CD14-positive monocyte (primary cell): ENCODE measurements at regions not wholly inside any gene's neighbourhood (a gene's known extent, or its start where the extent isn't known, plus 50 kb on each side); places are given as distances from the start of the nearest gene placed in this dataset.
A peak's percentile ranks its signal among the peaks of the same experiment; 100 is the strongest.

Experiments
- DNase-seq, 3 donors: peaks; one replicate each; pipeline ENCODE4 v3.0.0-alpha.2; 2011 to 2022
- H2AFZ ChIP-seq: 2 replicates; pipeline ENCODE4 v1.6.0; 2012; ENCODE audit warnings: mild to moderate bottlenecking, low read depth, low read length, inconsistent platforms; ENCODE audit not compliant: insufficient read depth, poor library complexity, severe bottlenecking
- H3K27ac ChIP-seq, 2 donors: 1 replicate in 1 of 2; 2 replicates in 1 of 2; pipeline ENCODE4 v1.5.1; 2012 to 2013; ENCODE audit warnings: low read length in 2 of 2, control low read depth in 1 of 2, inconsistent platforms in 1 of 2, low read depth in 1 of 2, mild to moderate bottlenecking in 1 of 2
- H3K27me3 ChIP-seq, 2 donors: one replicate each; pipeline versions ENCODE4 v1.6.0 to v1.6.1; 2011 to 2013; ENCODE audit warnings: low read length in 2 of 2; ENCODE audit not compliant: control insufficient read depth in 2 of 2, insufficient read depth in 2 of 2
- H3K36me3 ChIP-seq, 2 donors: replicated peaks in 1 of 2; 1 replicate in 1 of 2; 2 replicates in 1 of 2; pipeline versions ENCODE4 v1.5.1 to v1.6.1; 2012 to 2013; ENCODE audit warnings: low read length in 2 of 2, control low read depth in 1 of 2, inconsistent platforms in 1 of 2, mild to moderate bottlenecking in 1 of 2; ENCODE audit not compliant: insufficient read depth in 2 of 2, control insufficient read depth in 1 of 2
- H3K4me1 ChIP-seq, 2 donors: 1 replicate in 1 of 2; 2 replicates in 1 of 2; pipeline versions ENCODE4 v1.5.1 to v1.6.1; 2012 to 2013; ENCODE audit warnings: low read length in 2 of 2, control low read depth in 1 of 2, inconsistent platforms in 1 of 2, mild to moderate bottlenecking in 1 of 2, moderate library complexity in 1 of 2; ENCODE audit not compliant: insufficient read depth in 2 of 2, control insufficient read depth in 1 of 2
- H3K4me2 ChIP-seq: replicated peaks from 2 replicates; pipeline ENCODE3; 2012; ENCODE audit warnings: low read length, moderate library complexity, mild to moderate bottlenecking; ENCODE audit not compliant: poor library complexity, severe bottlenecking; ENCODE audit errors: extremely low read depth
- H3K4me3 ChIP-seq, 3 experiments: fragments of 200-600 bp in 1 of 3; sonication (generic) in 1 of 3; replicated peaks in 1 of 3; 1 replicate in 2 of 3; 2 replicates in 1 of 3; pipeline ENCODE4 v1.5.1; 2011 to 2013; ENCODE audit warnings: low read length in 3 of 3, mild to moderate bottlenecking in 3 of 3, control low read depth in 2 of 3, low read depth in 2 of 3, inconsistent platforms in 1 of 3, moderate library complexity in 1 of 3
- H3K79me2 ChIP-seq: 2 replicates; pipeline ENCODE4 v1.6.0; 2012; ENCODE audit warnings: mild to moderate bottlenecking, control low read depth, inconsistent platforms, low read length, moderate library complexity; ENCODE audit not compliant: insufficient read depth
- H3K9ac ChIP-seq: 2 replicates; pipeline ENCODE4 v1.6.0; 2017; ENCODE audit warnings: low read length, mild to moderate bottlenecking; ENCODE audit not compliant: insufficient read depth, poor library complexity, severe bottlenecking
- H3K9me3 ChIP-seq, 2 donors: replicated peaks in 1 of 2; 1 replicate in 1 of 2; 2 replicates in 1 of 2; pipeline versions ENCODE4 v1.5.1 to v1.6.1; 2012 to 2013; ENCODE audit warnings: low read length in 2 of 2, control low read depth in 1 of 2; ENCODE audit not compliant: control insufficient read depth in 1 of 2, insufficient read depth in 1 of 2
- H4K20me1 ChIP-seq: 2 replicates; pipeline ENCODE4 v1.6.0; 2012; ENCODE audit warnings: mild to moderate bottlenecking, low read length, control low read depth, moderate library complexity; ENCODE audit not compliant: insufficient read depth
- H3K27ac Mint-ChIP-seq, 7 donors: one replicate each; pipeline ENCODE4 v1.8.0; 2020; ENCODE audit warnings: mild to moderate bottlenecking in 7 of 7, mixed read lengths in 7 of 7, moderate library complexity in 6 of 7, inconsistent platforms in 2 of 7
- H3K27me3 Mint-ChIP-seq, 3 donors: one replicate each; pipeline ENCODE4 v1.8.0; 2021 to 2022; ENCODE audit warnings: low read depth in 3 of 3, mild to moderate bottlenecking in 3 of 3, mixed read lengths in 3 of 3, moderate library complexity in 3 of 3, inconsistent platforms in 1 of 3
- H3K36me3 Mint-ChIP-seq, 2 donors: one replicate each; pipeline ENCODE4 v1.8.0; 2020; ENCODE audit warnings: mixed read lengths in 2 of 2, inconsistent platforms in 1 of 2, mild to moderate bottlenecking in 1 of 2
- H3K4me1 Mint-ChIP-seq: one replicate; pipeline ENCODE4 v1.8.0; 2020; ENCODE audit warnings: mild to moderate bottlenecking, mixed read lengths
- H3K4me3 Mint-ChIP-seq, 2 donors: one replicate each; pipeline ENCODE4 v1.8.0; 2020; ENCODE audit warnings: mild to moderate bottlenecking in 2 of 2, mixed read lengths in 2 of 2, moderate library complexity in 1 of 2
- H3K9me3 Mint-ChIP-seq, 7 donors: one replicate each; pipeline ENCODE4 v1.8.0; 2020 to 2022; ENCODE audit warnings: mixed read lengths in 7 of 7, mild to moderate bottlenecking in 6 of 7, moderate library complexity in 6 of 7, inconsistent platforms in 2 of 7
- WGBS: methylation state at CpG from one replicate; pipeline ENCODE4 v1.1.5; 2013; ENCODE audit warnings: missing lambda C conversion rate; ENCODE audit not compliant: insufficient coverage; 5-methylcytosine and 5-hydroxymethylcytosine counted together
- intact Hi-C, 2 donors: fragments of 100-400 bp; cut with micrococcal nuclease; formaldehyde crosslinking; loops; one replicate each; pipeline versions ENCODE4 v1.15.0 to v1.15.1; 2023
- TF ChIP-seq, protein P1 (sequence below): fragments of 200-600 bp; IDR thresholded peaks from one replicate; pipeline ENCODE4 v1.8.0; 2022; ENCODE audit warnings: antibody characterized with exemption, mild to moderate bottlenecking

DNA sequence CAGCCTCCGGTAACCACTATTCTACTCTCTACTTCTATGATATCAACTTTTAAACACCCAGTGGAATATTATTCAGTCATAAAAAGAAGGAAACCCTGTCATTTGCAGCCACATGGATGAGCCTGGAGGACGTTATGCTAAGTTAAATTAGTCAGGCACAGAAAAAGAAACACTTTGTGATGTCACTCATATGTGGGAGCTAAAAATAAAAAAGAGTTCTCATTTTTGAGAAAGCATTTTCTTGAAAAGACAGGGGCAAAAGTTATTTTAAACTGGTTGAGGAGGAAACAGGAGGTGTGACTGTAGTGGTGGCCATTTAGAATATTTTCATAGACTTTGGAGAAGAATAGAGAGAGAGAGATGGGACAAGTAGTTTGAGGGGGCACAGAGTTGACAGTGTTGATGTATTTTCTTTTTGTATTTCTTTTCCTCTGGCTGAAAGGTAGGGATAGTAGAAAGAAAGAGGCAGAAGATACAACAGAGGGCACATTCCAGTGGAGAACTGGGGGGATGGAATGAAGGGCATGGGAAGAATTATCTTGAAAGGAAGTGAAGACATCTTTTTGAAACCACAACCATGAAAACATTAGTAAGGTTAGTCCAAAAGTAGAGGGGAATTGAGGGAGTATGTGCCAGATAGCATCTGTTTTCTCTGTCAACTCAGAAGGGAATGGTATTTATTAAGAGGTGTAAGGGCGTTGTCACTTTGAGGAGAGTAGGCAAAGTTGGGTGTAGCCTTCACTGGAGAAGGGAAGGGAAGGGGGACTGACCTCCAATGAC is 181.3 kb upstream of the GMDS start:
- TF ChIP-seq, protein P1, sequence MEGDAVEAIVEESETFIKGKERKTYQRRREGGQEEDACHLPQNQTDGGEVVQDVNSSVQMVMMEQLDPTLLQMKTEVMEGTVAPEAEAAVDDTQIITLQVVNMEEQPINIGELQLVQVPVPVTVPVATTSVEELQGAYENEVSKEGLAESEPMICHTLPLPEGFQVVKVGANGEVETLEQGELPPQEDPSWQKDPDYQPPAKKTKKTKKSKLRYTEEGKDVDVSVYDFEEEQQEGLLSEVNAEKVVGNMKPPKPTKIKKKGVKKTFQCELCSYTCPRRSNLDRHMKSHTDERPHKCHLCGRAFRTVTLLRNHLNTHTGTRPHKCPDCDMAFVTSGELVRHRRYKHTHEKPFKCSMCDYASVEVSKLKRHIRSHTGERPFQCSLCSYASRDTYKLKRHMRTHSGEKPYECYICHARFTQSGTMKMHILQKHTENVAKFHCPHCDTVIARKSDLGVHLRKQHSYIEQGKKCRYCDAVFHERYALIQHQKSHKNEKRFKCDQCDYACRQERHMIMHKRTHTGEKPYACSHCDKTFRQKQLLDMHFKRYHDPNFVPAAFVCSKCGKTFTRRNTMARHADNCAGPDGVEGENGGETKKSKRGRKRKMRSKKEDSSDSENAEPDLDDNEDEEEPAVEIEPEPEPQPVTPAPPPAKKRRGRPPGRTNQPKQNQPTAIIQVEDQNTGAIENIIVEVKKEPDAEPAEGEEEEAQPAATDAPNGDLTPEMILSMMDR, result no peak

DNA sequence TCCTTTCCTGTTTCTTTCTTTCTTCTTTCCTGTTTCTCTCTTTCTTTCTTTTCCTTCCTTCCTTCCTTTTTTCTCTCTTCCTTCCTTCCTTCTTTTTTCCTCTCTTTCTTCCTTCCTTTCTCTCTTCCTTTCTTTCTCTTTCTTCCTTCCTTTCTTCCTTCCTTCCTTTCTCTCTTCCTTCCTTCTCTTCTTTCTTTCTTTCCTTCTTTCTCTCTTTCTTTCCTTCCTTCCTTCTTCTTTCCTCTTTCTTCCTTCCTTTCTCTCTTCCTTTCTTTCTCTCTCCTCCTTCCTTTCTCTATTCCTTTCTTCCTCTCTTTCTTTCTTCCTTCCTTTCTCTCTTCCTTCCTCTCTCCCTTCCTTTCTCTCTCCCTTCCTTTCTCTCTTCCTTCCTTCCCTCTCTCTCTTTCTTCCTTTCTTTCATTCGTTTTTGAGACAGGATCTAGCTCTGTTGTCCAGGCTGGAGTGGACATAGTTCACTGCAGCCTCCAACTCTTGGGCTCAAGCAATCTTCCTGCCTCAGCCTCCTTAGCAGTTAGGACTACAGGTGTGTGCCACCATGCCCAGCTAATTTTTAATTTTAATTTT is 170.8 kb upstream of the GMDS start:
- H3K4me2 ChIP-seq, result no peak overlapping the region
- intact Hi-C loops, result no loop called here
- 43% methylated on average over 1 of the region's 1 CpG for WGBS

More for the DNA sequence above, 181.3 kb upstream of the GMDS start:
- no peak overlapping the region for H2AFZ ChIP-seq
- H3K27ac ChIP-seq, result no peak overlapping the region
- no peak overlapping the region for H3K27ac Mint-ChIP-seq
- no peaks in the 10 kb centered on the region for H3K27me3 ChIP-seq
- H3K9ac ChIP-seq, result no peak overlapping the region
- H3K36me3 Mint-ChIP-seq, result peaks cover 0 to 5% of the 10 kb centered on the region in 2 donors
- no peaks in the 10 kb centered on the region for H3K79me2 ChIP-seq
- WGBS, result 93% methylated on average over 2 of the region's 3 CpGs
- H3K9me3 Mint-ChIP-seq, result peaks cover 0 to 5% (median 2%) of the 10 kb centered on the region in 7 donors
- H3K4me3 Mint-ChIP-seq, result no peak overlapping the region
- no peaks in the 10 kb centered on the region for H3K9me3 ChIP-seq
- H3K4me1 Mint-ChIP-seq, result peaks cover 2% of the 10 kb centered on the region
- intact Hi-C loops, result no loop called here
- no peak for DNase-seq
- H3K4me3 ChIP-seq, result no peak overlapping the region
- no peaks in the 10 kb centered on the region for H3K27me3 Mint-ChIP-seq
- no peaks in the 10 kb centered on the region for H3K4me1 ChIP-seq
- no peaks in the 10 kb centered on the region for H3K36me3 ChIP-seq
- H4K20me1 ChIP-seq, result no peaks in the 10 kb centered on the region
- no peak overlapping the region for H3K4me2 ChIP-seq

More for the DNA sequence above, 170.8 kb upstream of the GMDS start:
- no peaks in the 10 kb centered on the region for H4K20me1 ChIP-seq
- DNase-seq, result no peak
- peaks cover 0 to 1% (median 0%) of the 10 kb centered on the region in 3 donors for H3K27me3 Mint-ChIP-seq
- peak overlapping the region in 1 of 7 donors; percentile 20 for H3K27ac Mint-ChIP-seq
- H3K9me3 Mint-ChIP-seq, result peaks cover 0 to 5% (median 4%) of the 10 kb centered on the region in 7 donors
- H3K4me3 Mint-ChIP-seq, result no peak overlapping the region
- no peak overlapping the region for H3K4me3 ChIP-seq
- no peaks in the 10 kb centered on the region for H3K79me2 ChIP-seq
- no peak overlapping the region for H2AFZ ChIP-seq
- no peaks in the 10 kb centered on the region for H3K27me3 ChIP-seq
- H3K36me3 Mint-ChIP-seq, result no peaks in the 10 kb centered on the region
- no peaks in the 10 kb centered on the region for H3K9me3 ChIP-seq
- no peaks in the 10 kb centered on the region for H3K36me3 ChIP-seq
- peaks cover 1% of the 10 kb centered on the region for H3K4me1 Mint-ChIP-seq
- H3K9ac ChIP-seq, result no peak overlapping the region
- peaks cover 2% of the 10 kb centered on the region in 2 donors for H3K4me1 ChIP-seq
- no peak overlapping the region for H3K27ac ChIP-seq
- TF ChIP-seq, protein P1, result no peak
